ENCODE measurements at regions not wholly inside any gene's neighbourhood (a gene's known extent, or its start where the extent isn't known, plus 50 kb on each side); places are given as distances from the start of the nearest gene placed in this dataset.

GRCh38 chr16:64773184-64773583 lies 348.7 kb downstream of the CDH11 start:
- H3K36me3 Mint-ChIP-seq: no peaks in the 10 kb centered on the region
- H3K27me3 Mint-ChIP-seq: no peaks in the 10 kb centered on the region

GRCh38 chr16:64771273-64771672 lies 350.6 kb downstream of the CDH11 start:
- no peak overlapping the region for H3K27ac ChIP-seq (ENCODE audit: low read depth, low read length)
- Mint-ChIP-seq H3K27me3 (peaks cover 0 to 3% of the 10 kb centered on the region in 2 donors), H3K36me3 (no peaks in the 10 kb centered on the region), H3K4me3 (no peak overlapping the region), H3K4me1 (no peaks in the 10 kb centered on the region), H3K27ac (no peak overlapping the region), H3K9me3 (peaks cover 4 to 20% (median 8%) of the 10 kb centered on the region in 5 donors)
- H3K4me3 ChIP-seq (ENCODE audit: low read length): no peak overlapping the region
- ChIA-PET CTCF (no interaction called here), POLR2A (no interaction called here)
- no peaks in the 10 kb centered on the region for H3K9me3 ChIP-seq (ENCODE audit: low read length)
- DNase-seq: no peak
- no peaks in the 10 kb centered on the region for H3K27me3 ChIP-seq (ENCODE audit: insufficient read depth, low read length, poor library complexity, severe bottlenecking)
- no peaks in the 10 kb centered on the region for H3K36me3 ChIP-seq (ENCODE audit: insufficient read depth, low read length)
- no peaks in the 10 kb centered on the region for H3K4me1 ChIP-seq (ENCODE audit: insufficient read depth, low read length)

More at GRCh38 chr16:64773184-64773583, 348.7 kb downstream of the CDH11 start:
- ChIA-PET POLR2A (no interaction called here), CTCF (no interaction called here)
- H3K36me3 ChIP-seq (ENCODE audit: insufficient read depth, low read length): no peaks in the 10 kb centered on the region
- Mint-ChIP-seq H3K27ac (no peak overlapping the region), H3K4me3 (no peak overlapping the region), H3K4me1 (no peaks in the 10 kb centered on the region), H3K9me3 (peaks cover 2 to 18% (median 11%) of the 10 kb centered on the region in 5 donors)
- no peaks in the 10 kb centered on the region for H3K9me3 ChIP-seq (ENCODE audit: low read length)
- no peak overlapping the region for H3K4me3 ChIP-seq (ENCODE audit: low read length)
- no peak overlapping the region for H3K27ac ChIP-seq (ENCODE audit: low read depth, low read length)
- H3K4me1 ChIP-seq (ENCODE audit: insufficient read depth, low read length): no peaks in the 10 kb centered on the region
- no peaks in the 10 kb centered on the region for H3K27me3 ChIP-seq (ENCODE audit: insufficient read depth, low read length, poor library complexity, severe bottlenecking)
- DNase-seq: no peak

GRCh38 chr16:64762211-64762610 lies 359.7 kb downstream of the CDH11 start:
- CTCF ChIA-PET: no interaction called here
- H3K27me3 Mint-ChIP-seq: peaks cover 0 to 3% of the 10 kb centered on the region in 2 donors
- peaks cover 2 to 23% (median 14%) of the 10 kb centered on the region in 5 donors for H3K9me3 Mint-ChIP-seq
- Histone ChIP-seq H3K4me1 (ENCODE audit: insufficient read depth, low read length) (no peaks in the 10 kb centered on the region), H3K4me3 (ENCODE audit: low read length) (no peak overlapping the region), H3K36me3 (ENCODE audit: insufficient read depth, low read length) (no peaks in the 10 kb centered on the region), H3K27me3 (ENCODE audit: insufficient read depth, low read length, poor library complexity, severe bottlenecking) (no peaks in the 10 kb centered on the region), H3K9me3 (ENCODE audit: low read length) (no peaks in the 10 kb centered on the region), H3K27ac (ENCODE audit: low read depth, low read length) (no peak overlapping the region)
- H3K27ac Mint-ChIP-seq: no peak overlapping the region
- no peak overlapping the region for H3K4me3 Mint-ChIP-seq
- no peaks in the 10 kb centered on the region for H3K36me3 Mint-ChIP-seq
- H3K4me1 Mint-ChIP-seq: no peaks in the 10 kb centered on the region
- POLR2A ChIA-PET: no interaction called here
- DNase-seq: no peak

- no peaks in the 10 kb centered on the region for H3K27me3 Mint-ChIP-seq
- POLR2A ChIA-PET: no interaction called here
- H3K27ac Mint-ChIP-seq: no peak overlapping the region
- H3K9me3 Mint-ChIP-seq: peaks cover 2 to 20% (median 13%) of the 10 kb centered on the region in 5 donors
- H3K4me1 ChIP-seq (ENCODE audit: insufficient read depth, low read length): no peaks in the 10 kb centered on the region
- no peak overlapping the region for H3K4me3 Mint-ChIP-seq
- H3K4me3 ChIP-seq (ENCODE audit: low read length): no peak overlapping the region
- H3K27ac ChIP-seq (ENCODE audit: low read depth, low read length): no peak overlapping the region
- DNase-seq: no peak
- CTCF ChIA-PET: interaction anchor here (0.7 kb wide), 1 partner anchor 16 kb away, joined by 3 read pairs; no protein-coding TSS in a partner anchor
- H3K9me3 ChIP-seq (ENCODE audit: low read length): no peaks in the 10 kb centered on the region
- H3K4me1 Mint-ChIP-seq: no peaks in the 10 kb centered on the region
- H3K27me3 ChIP-seq (ENCODE audit: insufficient read depth, low read length, poor library complexity, severe bottlenecking): no peaks in the 10 kb centered on the region
- no peaks in the 10 kb centered on the region for H3K36me3 Mint-ChIP-seq
- H3K36me3 ChIP-seq (ENCODE audit: insufficient read depth, low read length): no peaks in the 10 kb centered on the region
These were observed 367.6 kb downstream of the CDH11 start for GRCh38 chr16:64754279-64754678.

- no peaks in the 10 kb centered on the region for H3K4me1 Mint-ChIP-seq
- CTCF ChIA-PET: no interaction called here
- H3K4me3 Mint-ChIP-seq: no peak overlapping the region
- no peak overlapping the region for H3K27ac Mint-ChIP-seq
- Histone ChIP-seq H3K27ac (ENCODE audit: low read depth, low read length) (no peak overlapping the region), H3K4me1 (ENCODE audit: insufficient read depth, low read length) (no peaks in the 10 kb centered on the region), H3K9me3 (ENCODE audit: low read length) (no peaks in the 10 kb centered on the region), H3K36me3 (ENCODE audit: insufficient read depth, low read length) (no peaks in the 10 kb centered on the region), H3K27me3 (ENCODE audit: insufficient read depth, low read length, poor library complexity, severe bottlenecking) (no peaks in the 10 kb centered on the region), H3K4me3 (ENCODE audit: low read length) (no peak overlapping the region)
- H3K27me3 Mint-ChIP-seq: no peaks in the 10 kb centered on the region
- POLR2A ChIA-PET: no interaction called here
- peaks cover 5 to 24% (median 16%) of the 10 kb centered on the region in 5 donors for H3K9me3 Mint-ChIP-seq
- no peak for DNase-seq
- H3K36me3 Mint-ChIP-seq: no peaks in the 10 kb centered on the region
These were observed 370.0 kb downstream of the CDH11 start for GRCh38 chr16:64751906-64752305.

- Mint-ChIP-seq H3K27me3 (no peaks in the 10 kb centered on the region), H3K36me3 (no peaks in the 10 kb centered on the region), H3K27ac (no peak overlapping the region), H3K4me3 (no peak overlapping the region), H3K4me1 (no peaks in the 10 kb centered on the region), H3K9me3 (peaks cover 5 to 31% (median 14%) of the 10 kb centered on the region in 5 donors)
- no peak overlapping the region for H3K4me3 ChIP-seq (ENCODE audit: low read length)
- H3K36me3 ChIP-seq (ENCODE audit: insufficient read depth, low read length): no peaks in the 10 kb centered on the region
- ChIA-PET POLR2A (no interaction called here), CTCF (no interaction called here)
- no peaks in the 10 kb centered on the region for H3K9me3 ChIP-seq (ENCODE audit: low read length)
- H3K27ac ChIP-seq (ENCODE audit: low read depth, low read length): no peak overlapping the region
- no peaks in the 10 kb centered on the region for H3K4me1 ChIP-seq (ENCODE audit: insufficient read depth, low read length)
- no peak for DNase-seq
- no peaks in the 10 kb centered on the region for H3K27me3 ChIP-seq (ENCODE audit: insufficient read depth, low read length, poor library complexity, severe bottlenecking)
These were observed 372.5 kb downstream of the CDH11 start for GRCh38 chr16:64749346-64749745.

- Histone ChIP-seq H3K9me3 (ENCODE audit: low read length) (no peaks in the 10 kb centered on the region), H3K36me3 (ENCODE audit: insufficient read depth, low read length) (no peaks in the 10 kb centered on the region), H3K4me3 (ENCODE audit: low read length) (no peak overlapping the region), H3K27me3 (ENCODE audit: insufficient read depth, low read length, poor library complexity, severe bottlenecking) (no peaks in the 10 kb centered on the region), H3K27ac (ENCODE audit: low read depth, low read length) (no peak overlapping the region), H3K4me1 (ENCODE audit: insufficient read depth, low read length) (no peaks in the 10 kb centered on the region)
- H3K9me3 Mint-ChIP-seq: peaks cover 5 to 37% (median 17%) of the 10 kb centered on the region in 5 donors
- CTCF ChIA-PET: interaction anchor here (1.8 kb wide), 1 partner anchor 9 kb away, joined by 4 read pairs; no protein-coding TSS in a partner anchor
- DNase-seq: no peak
- H3K4me1 Mint-ChIP-seq: no peaks in the 10 kb centered on the region
- H3K27me3 Mint-ChIP-seq: no peaks in the 10 kb centered on the region
- no peak overlapping the region for H3K27ac Mint-ChIP-seq
- H3K4me3 Mint-ChIP-seq: no peak overlapping the region
- POLR2A ChIA-PET: no interaction called here
- H3K36me3 Mint-ChIP-seq: no peaks in the 10 kb centered on the region
These were observed 376.5 kb downstream of the CDH11 start for GRCh38 chr16:64745258-64745930.

- H3K36me3 Mint-ChIP-seq: no peaks in the 10 kb centered on the region
- no peaks in the 10 kb centered on the region for H3K27me3 Mint-ChIP-seq
- Histone ChIP-seq H3K36me3 (ENCODE audit: insufficient read depth, low read length) (no peaks in the 10 kb centered on the region), H3K4me3 (ENCODE audit: low read length) (no peak overlapping the region), H3K27me3 (ENCODE audit: insufficient read depth, low read length, poor library complexity, severe bottlenecking) (no peaks in the 10 kb centered on the region), H3K9me3 (ENCODE audit: low read length) (no peaks in the 10 kb centered on the region), H3K4me1 (ENCODE audit: insufficient read depth, low read length) (no peaks in the 10 kb centered on the region), H3K27ac (ENCODE audit: low read depth, low read length) (no peak overlapping the region)
- ChIA-PET CTCF (no interaction called here), POLR2A (no interaction called here)
- H3K4me1 Mint-ChIP-seq: no peaks in the 10 kb centered on the region
- no peak overlapping the region for H3K27ac Mint-ChIP-seq
- H3K4me3 Mint-ChIP-seq: no peak overlapping the region
- H3K9me3 Mint-ChIP-seq: peaks cover 7 to 44% (median 17%) of the 10 kb centered on the region in 5 donors
- no peak for DNase-seq
These were observed 379.2 kb downstream of the CDH11 start for GRCh38 chr16:64742455-64743223.

All from CD8-positive, alpha-beta memory T cell (primary cell).